NCI-H146 treated with DMSO at 0.1 percent for 48 hours (cell line): ENCODE measurements at regions not wholly inside any gene's neighbourhood (a gene's known extent, or its start where the extent isn't known, plus 50 kb on each side); places are given as distances from the start of the nearest gene placed in this dataset.
"Not testable (repeated sequence)": the region's sequence is repeated elsewhere in the genome, so short reads cannot be mapped to it uniquely, and the experiment has no call there.

ENCODE experiments used
- DNase-seq: peaks from one replicate; lab custom pipeline; 2025; ENCODE audit not compliant: unreplicated experiment; lab: John Stamatoyannopoulos, UW

GRCh38 chr4:62740296-62740695, 1540.2 kb downstream of the ADGRL3 start:
- DNase-seq = no peak

- no peak for DNase-seq
These were observed 1517.0 kb downstream of the ADGRL3 start for GRCh38 chr4:62717154-62717553.

- no peak for DNase-seq
These were observed 1511.4 kb downstream of the ADGRL3 start for GRCh38 chr4:62711575-62711974.

- peak; percentile 69 for DNase-seq
These were observed 1509.6 kb downstream of the ADGRL3 start for GRCh38 chr4:62709618-62710252.

GRCh38 chr4:62706423-62706822, 1506.3 kb downstream of the ADGRL3 start:
- no peak for DNase-seq

- DNase-seq = no peak
These were observed 1483.9 kb downstream of the ADGRL3 start for GRCh38 chr4:62683799-62684566.

- DNase-seq = no peak
These were observed 1476.8 kb downstream of the ADGRL3 start for GRCh38 chr4:62676962-62677361.

GRCh38 chr4:62670514-62670913, 1470.4 kb downstream of the ADGRL3 start:
- peak; percentile 94 for DNase-seq

- peak; percentile 42 for DNase-seq
These were observed 1461.7 kb downstream of the ADGRL3 start for GRCh38 chr4:62661821-62662220.

GRCh38 chr4:62656006-62656405, 1455.9 kb downstream of the ADGRL3 start:
- no peak for DNase-seq

GRCh38 chr4:62644372-62644771, 1444.2 kb downstream of the ADGRL3 start:
- no peak for DNase-seq

- DNase-seq = no peak
These were observed 1440.2 kb downstream of the ADGRL3 start for GRCh38 chr4:62640296-62640695.

- DNase-seq = no peak
These were observed 1427.5 kb downstream of the ADGRL3 start for GRCh38 chr4:62627671-62628070.

GRCh38 chr4:62627141-62627540, 1427.0 kb downstream of the ADGRL3 start:
- no peak for DNase-seq

GRCh38 chr4:62622089-62622488, 1422.0 kb downstream of the ADGRL3 start:
- no peak for DNase-seq

GRCh38 chr4:62619971-62620370, 1419.8 kb downstream of the ADGRL3 start:
- no peak for DNase-seq

GRCh38 chr4:62618042-62618441, 1417.9 kb downstream of the ADGRL3 start:
- DNase-seq = no peak

- DNase-seq = no peak
These were observed 1401.6 kb downstream of the ADGRL3 start for GRCh38 chr4:62601737-62602136.

GRCh38 chr4:62595265-62595664, 1395.1 kb downstream of the ADGRL3 start:
- not testable (repeated sequence) for DNase-seq

GRCh38 chr4:62591756-62592155, 1391.6 kb downstream of the ADGRL3 start:
- no peak for DNase-seq

- no peak for DNase-seq
These were observed 1388.5 kb downstream of the ADGRL3 start for GRCh38 chr4:62588671-62589070.

GRCh38 chr4:62571494-62571893, 1371.4 kb downstream of the ADGRL3 start:
- no peak for DNase-seq

- no peak for DNase-seq
These were observed 1360.7 kb downstream of the ADGRL3 start for GRCh38 chr4:62560858-62561257.
